Endodermal cell (in vitro differentiated cells): ENCODE measurements at regions not wholly inside any gene's neighbourhood (a gene's known extent, or its start where the extent isn't known, plus 50 kb on each side); places are given as distances from the start of the nearest gene placed in this dataset.
A peak's percentile ranks its signal among the peaks of the same experiment; 100 is the strongest.

Experiments used
- DNase-seq: peaks from one replicate; pipeline ENCODE4 v3.0.0-alpha.2; 2017
- H3K27ac ChIP-seq: 2 replicates; pipeline ENCODE4 v1.5.1; 2013; ENCODE audit warnings: mild to moderate bottlenecking, low read depth, low read length, moderate library complexity
- H3K27me3 ChIP-seq: 2 replicates; pipeline ENCODE4 v1.6.1; 2013; ENCODE audit warnings: mild to moderate bottlenecking, low read length, moderate library complexity; ENCODE audit not compliant: insufficient read depth, control insufficient read depth, poor library complexity, severe bottlenecking
- H3K36me3 ChIP-seq: 2 replicates; pipeline ENCODE4 v1.7.0; 2013; ENCODE audit warnings: mild to moderate bottlenecking, low read length, moderate library complexity; ENCODE audit not compliant: control insufficient read depth, insufficient read depth
- H3K4me1 ChIP-seq: one replicate; pipeline ENCODE4 v1.7.0; 2013; ENCODE audit warnings: low read length; ENCODE audit not compliant: control insufficient read depth, insufficient read depth
- H3K4me3 ChIP-seq: 2 replicates; pipeline ENCODE4 v1.5.1; 2013; ENCODE audit warnings: mild to moderate bottlenecking, low read length, moderate library complexity
- H3K9ac ChIP-seq: 2 replicates; pipeline ENCODE4 v1.6.1; 2013; ENCODE audit warnings: mild to moderate bottlenecking, low read length, moderate library complexity; ENCODE audit not compliant: poor library complexity, severe bottlenecking; ENCODE audit errors: extremely low read depth
- H3K9me3 ChIP-seq: 2 replicates; pipeline ENCODE4 v1.6.1; 2013; ENCODE audit warnings: mild to moderate bottlenecking, low read length, moderate library complexity; ENCODE audit not compliant: control insufficient read depth
- H3K27ac Mint-ChIP-seq: 2 replicates; pipeline ENCODE4 v1.8.0; 2020; ENCODE audit warnings: mixed read lengths
- H3K27me3 Mint-ChIP-seq: 2 replicates; pipeline ENCODE4 v1.8.0; 2021; ENCODE audit warnings: mild to moderate bottlenecking, mixed read lengths; ENCODE audit not compliant: insufficient read depth
- H3K36me3 Mint-ChIP-seq: 2 replicates; pipeline ENCODE4 v1.8.0; 2020; ENCODE audit warnings: low read depth, mixed read lengths
- H3K4me1 Mint-ChIP-seq: 2 replicates; pipeline ENCODE4 v1.8.0; 2020; ENCODE audit warnings: mixed read lengths
- H3K4me3 Mint-ChIP-seq: 2 replicates; pipeline ENCODE4 v1.8.0; 2020; ENCODE audit warnings: mild to moderate bottlenecking, moderate library complexity, mixed read lengths
- H3K9me3 Mint-ChIP-seq: 2 replicates; pipeline ENCODE4 v1.8.0; 2020; ENCODE audit warnings: mild to moderate bottlenecking, mixed read lengths
- WGBS, 2 experiments: methylation state at CpG; one replicate each; pipeline versions ENCODE4 v1.1.5 to v1.1.7; 2013; ENCODE audit warnings: missing lambda C conversion rate in 2 of 2, mixed read lengths in 1 of 2; ENCODE audit not compliant: insufficient coverage in 1 of 2, insufficient read length in 1 of 2; 5-methylcytosine and 5-hydroxymethylcytosine counted together
- TF ChIP-seq, protein P1 (sequence below): fragments of 200-600 bp; sonication (generic); conservative IDR thresholded peaks from 2 replicates; pipeline ENCODE4 v1.5.0; 2021; ENCODE audit warnings: antibody characterized with exemption, mild to moderate bottlenecking

GRCh38 chr4:1464581-1465171 lies 58.4 kb upstream of the NKX1-1 start:
- 78 to 82% methylated on average over 7 to 15 of the region's 15 CpGs for WGBS, 2 experiments
- no peak overlapping the region for H3K4me3 ChIP-seq
- H3K36me3 ChIP-seq: no peaks in the 10 kb centered on the region
- no peak overlapping the region for H3K27ac Mint-ChIP-seq
- H3K4me3 Mint-ChIP-seq: no peak overlapping the region
- H3K9me3 ChIP-seq: no peaks in the 10 kb centered on the region
- no peaks in the 10 kb centered on the region for H3K36me3 Mint-ChIP-seq
- H3K27me3 ChIP-seq: peaks cover 1% of the 10 kb centered on the region
- peaks cover 2% of the 10 kb centered on the region for H3K4me1 Mint-ChIP-seq
- H3K9me3 Mint-ChIP-seq: peaks cover 9% of the 10 kb centered on the region
- H3K9ac ChIP-seq: no peak overlapping the region
- TF ChIP-seq, protein P1, sequence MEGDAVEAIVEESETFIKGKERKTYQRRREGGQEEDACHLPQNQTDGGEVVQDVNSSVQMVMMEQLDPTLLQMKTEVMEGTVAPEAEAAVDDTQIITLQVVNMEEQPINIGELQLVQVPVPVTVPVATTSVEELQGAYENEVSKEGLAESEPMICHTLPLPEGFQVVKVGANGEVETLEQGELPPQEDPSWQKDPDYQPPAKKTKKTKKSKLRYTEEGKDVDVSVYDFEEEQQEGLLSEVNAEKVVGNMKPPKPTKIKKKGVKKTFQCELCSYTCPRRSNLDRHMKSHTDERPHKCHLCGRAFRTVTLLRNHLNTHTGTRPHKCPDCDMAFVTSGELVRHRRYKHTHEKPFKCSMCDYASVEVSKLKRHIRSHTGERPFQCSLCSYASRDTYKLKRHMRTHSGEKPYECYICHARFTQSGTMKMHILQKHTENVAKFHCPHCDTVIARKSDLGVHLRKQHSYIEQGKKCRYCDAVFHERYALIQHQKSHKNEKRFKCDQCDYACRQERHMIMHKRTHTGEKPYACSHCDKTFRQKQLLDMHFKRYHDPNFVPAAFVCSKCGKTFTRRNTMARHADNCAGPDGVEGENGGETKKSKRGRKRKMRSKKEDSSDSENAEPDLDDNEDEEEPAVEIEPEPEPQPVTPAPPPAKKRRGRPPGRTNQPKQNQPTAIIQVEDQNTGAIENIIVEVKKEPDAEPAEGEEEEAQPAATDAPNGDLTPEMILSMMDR: no peak
- H3K27ac ChIP-seq: peak overlapping the region; percentile 49
- DNase-seq: no peak
- H3K4me1 ChIP-seq: no peaks in the 10 kb centered on the region
- peaks cover 4% of the 10 kb centered on the region for H3K27me3 Mint-ChIP-seq

- Mint-ChIP-seq H3K4me1 (peaks cover 2% of the 10 kb centered on the region), H3K36me3 (no peaks in the 10 kb centered on the region), H3K4me3 (no peak overlapping the region), H3K27ac (no peak overlapping the region), H3K9me3 (peaks cover 9% of the 10 kb centered on the region), H3K27me3 (peaks cover 4% of the 10 kb centered on the region)
- no peaks in the 10 kb centered on the region for H3K36me3 ChIP-seq
- no peak overlapping the region for H3K4me3 ChIP-seq
- H3K27me3 ChIP-seq: peaks cover 7% of the 10 kb centered on the region
- H3K9ac ChIP-seq: no peak overlapping the region
- DNase-seq: no peak
- H3K27ac ChIP-seq: no peak overlapping the region
- no peaks in the 10 kb centered on the region for H3K4me1 ChIP-seq
- WGBS, 2 experiments: 84 to 94% methylated on average over 11 to 22 of the region's 22 CpGs
- TF ChIP-seq, protein P1: no peak
- H3K9me3 ChIP-seq: no peaks in the 10 kb centered on the region
These were observed 57.8 kb upstream of the NKX1-1 start for GRCh38 chr4:1463927-1464540.

GRCh38 chr4:1463088-1463926 lies 57.1 kb upstream of the NKX1-1 start:
- Histone ChIP-seq H3K9me3 (no peaks in the 10 kb centered on the region), H3K9ac (no peak overlapping the region), H3K27ac (no peak overlapping the region), H3K36me3 (no peaks in the 10 kb centered on the region), H3K4me1 (no peaks in the 10 kb centered on the region), H3K4me3 (no peak overlapping the region), H3K27me3 (peaks cover 15% of the 10 kb centered on the region)
- H3K36me3 Mint-ChIP-seq: no peaks in the 10 kb centered on the region
- TF ChIP-seq, protein P1: no peak
- no peak overlapping the region for H3K27ac Mint-ChIP-seq
- H3K4me3 Mint-ChIP-seq: no peak overlapping the region
- H3K9me3 Mint-ChIP-seq: peaks cover 8% of the 10 kb centered on the region
- peaks cover 7% of the 10 kb centered on the region for H3K27me3 Mint-ChIP-seq
- DNase-seq: no peak
- peaks cover 2% of the 10 kb centered on the region for H3K4me1 Mint-ChIP-seq
- WGBS, 2 experiments: 79 to 91% methylated on average over 14 to 30 of the region's 30 CpGs
